Memory B cell (primary cell): ENCODE measurements at regions not wholly inside any gene's neighbourhood (a gene's known extent, or its start where the extent isn't known, plus 50 kb on each side); places are given as distances from the start of the nearest gene placed in this dataset.
A peak's percentile ranks its signal among the peaks of the same experiment; 100 is the strongest.

ENCODE experiments used
- ATAC-seq: fragments of 150-1000 bp; cut with Tn5 transposase; 2 replicates; pipeline ENCODE4 v1.10.0; 2021; ENCODE audit warnings: low read depth, mild to moderate bottlenecking, moderate library complexity
- DNase-seq, 2 donors: peaks; one replicate each; pipeline ENCODE4 v3.0.0; 2022; ENCODE audit warnings: low spot score in 2 of 2
- H3K27ac Mint-ChIP-seq: one replicate; pipeline ENCODE4 v1.8.0; 2022; ENCODE audit warnings: mild to moderate bottlenecking, moderate library complexity, mixed read lengths
- H3K27me3 Mint-ChIP-seq: one replicate; pipeline ENCODE4 v1.8.0; 2022; ENCODE audit warnings: mixed read lengths
- H3K36me3 Mint-ChIP-seq: one replicate; pipeline ENCODE4 v1.8.0; 2022; ENCODE audit warnings: mild to moderate bottlenecking, mixed read lengths
- H3K4me1 Mint-ChIP-seq: one replicate; pipeline ENCODE4 v1.8.0; 2022; ENCODE audit warnings: mixed read lengths
- H3K4me3 Mint-ChIP-seq: one replicate; pipeline ENCODE4 v1.8.0; 2022; ENCODE audit warnings: mild to moderate bottlenecking, moderate library complexity, mixed read lengths
- H3K9me3 Mint-ChIP-seq: one replicate; pipeline ENCODE4 v1.8.0; 2022; ENCODE audit warnings: mixed read lengths

- Mint-ChIP-seq H3K9me3 (peaks cover 1% of the 10 kb centered on the region), H3K36me3 (no peaks in the 10 kb centered on the region), H3K27ac (no peak overlapping the region), H3K4me1 (no peaks in the 10 kb centered on the region), H3K4me3 (no peak overlapping the region), H3K27me3 (no peaks in the 10 kb centered on the region)
- DNase-seq = no peak
- no peak for ATAC-seq
Measured at GRCh38 chr11:26078231-26078821, 253.6 kb upstream of the ANO3 start.

GRCh38 chr11:26084313-26084712, 247.6 kb upstream of the ANO3 start:
- ATAC-seq (no peak), DNase-seq (no peak)
- H3K4me3 Mint-ChIP-seq = no peak overlapping the region
- H3K36me3 Mint-ChIP-seq = no peaks in the 10 kb centered on the region
- peaks cover 4% of the 10 kb centered on the region for H3K9me3 Mint-ChIP-seq
- H3K27me3 Mint-ChIP-seq = no peaks in the 10 kb centered on the region
- H3K27ac Mint-ChIP-seq = no peak overlapping the region
- H3K4me1 Mint-ChIP-seq = peaks cover 6% of the 10 kb centered on the region

GRCh38 chr11:26086028-26086427, 245.9 kb upstream of the ANO3 start:
- no peak for ATAC-seq
- Mint-ChIP-seq H3K27ac (no peak overlapping the region), H3K4me1 (peaks cover 6% of the 10 kb centered on the region), H3K27me3 (no peaks in the 10 kb centered on the region), H3K9me3 (peaks cover 3% of the 10 kb centered on the region), H3K4me3 (no peak overlapping the region), H3K36me3 (no peaks in the 10 kb centered on the region)
- DNase-seq = no peak

- Mint-ChIP-seq H3K4me3 (peak overlapping the region; percentile 62), H3K27ac (peak overlapping the region; percentile 84), H3K27me3 (no peaks in the 10 kb centered on the region)
Measured at GRCh38 chr11:26087120-26087935, 244.6 kb upstream of the ANO3 start.

GRCh38 chr11:26088391-26088790, 243.5 kb upstream of the ANO3 start:
- no peak overlapping the region for H3K27ac Mint-ChIP-seq
- DNase-seq = no peak

More at GRCh38 chr11:26087120-26087935, 244.6 kb upstream of the ANO3 start:
- peaks cover 6% of the 10 kb centered on the region for H3K4me1 Mint-ChIP-seq
- peak; percentile 10 for DNase-seq
- no peaks in the 10 kb centered on the region for H3K36me3 Mint-ChIP-seq
- H3K9me3 Mint-ChIP-seq = peaks cover 3% of the 10 kb centered on the region
- ATAC-seq = peak; percentile 92

GRCh38 chr11:26090651-26091050, 241.3 kb upstream of the ANO3 start:
- no peak overlapping the region for H3K4me3 Mint-ChIP-seq
- no peaks in the 10 kb centered on the region for H3K36me3 Mint-ChIP-seq
- DNase-seq (no peak), ATAC-seq (no peak)
- no peaks in the 10 kb centered on the region for H3K27me3 Mint-ChIP-seq
- peaks cover 10% of the 10 kb centered on the region for H3K4me1 Mint-ChIP-seq
- H3K27ac Mint-ChIP-seq = no peak overlapping the region
- peaks cover 2% of the 10 kb centered on the region for H3K9me3 Mint-ChIP-seq

More at GRCh38 chr11:26088391-26088790, 243.5 kb upstream of the ANO3 start:
- no peak overlapping the region for H3K4me3 Mint-ChIP-seq
- ATAC-seq = no peak
- no peaks in the 10 kb centered on the region for H3K36me3 Mint-ChIP-seq
- H3K9me3 Mint-ChIP-seq = peaks cover 3% of the 10 kb centered on the region
- H3K4me1 Mint-ChIP-seq = peaks cover 9% of the 10 kb centered on the region
- H3K27me3 Mint-ChIP-seq = no peaks in the 10 kb centered on the region

- DNase-seq = no peak
- ATAC-seq = no peak
- peaks cover 2% of the 10 kb centered on the region for H3K9me3 Mint-ChIP-seq
- H3K27me3 Mint-ChIP-seq = no peaks in the 10 kb centered on the region
- peaks cover 4% of the 10 kb centered on the region for H3K4me1 Mint-ChIP-seq
- H3K4me3 Mint-ChIP-seq = no peak overlapping the region
- H3K27ac Mint-ChIP-seq = no peak overlapping the region
- H3K36me3 Mint-ChIP-seq = no peaks in the 10 kb centered on the region
Measured at GRCh38 chr11:26093206-26093605, 238.7 kb upstream of the ANO3 start.

- no peak for ATAC-seq
Measured at GRCh38 chr11:26095340-26095739, 236.6 kb upstream of the ANO3 start.

GRCh38 chr11:26096451-26096850, 235.5 kb upstream of the ANO3 start:
- Mint-ChIP-seq H3K27me3 (no peaks in the 10 kb centered on the region), H3K9me3 (peaks cover 2% of the 10 kb centered on the region), H3K4me3 (no peak overlapping the region), H3K36me3 (no peaks in the 10 kb centered on the region), H3K4me1 (peaks cover 7% of the 10 kb centered on the region), H3K27ac (no peak overlapping the region)
- DNase-seq (no peak), ATAC-seq (no peak)

More at GRCh38 chr11:26095340-26095739, 236.6 kb upstream of the ANO3 start:
- H3K4me3 Mint-ChIP-seq = no peak overlapping the region
- no peak overlapping the region for H3K27ac Mint-ChIP-seq
- H3K27me3 Mint-ChIP-seq = no peaks in the 10 kb centered on the region
- peaks cover 7% of the 10 kb centered on the region for H3K4me1 Mint-ChIP-seq
- no peak for DNase-seq
- no peaks in the 10 kb centered on the region for H3K36me3 Mint-ChIP-seq
- H3K9me3 Mint-ChIP-seq = peaks cover 2% of the 10 kb centered on the region

GRCh38 chr11:26102325-26102724, 229.6 kb upstream of the ANO3 start:
- ATAC-seq = no peak
- Mint-ChIP-seq H3K36me3 (no peaks in the 10 kb centered on the region), H3K4me3 (no peak overlapping the region), H3K27ac (no peak overlapping the region), H3K4me1 (peaks cover 5% of the 10 kb centered on the region), H3K27me3 (no peaks in the 10 kb centered on the region), H3K9me3 (no peaks in the 10 kb centered on the region)
- DNase-seq = no peak

GRCh38 chr11:26105762-26106423, 226.0 kb upstream of the ANO3 start:
- H3K27ac Mint-ChIP-seq = no peak overlapping the region

GRCh38 chr11:26106726-26107125, 225.2 kb upstream of the ANO3 start:
- H3K27me3 Mint-ChIP-seq = no peaks in the 10 kb centered on the region
- no peaks in the 10 kb centered on the region for H3K36me3 Mint-ChIP-seq
- no peak overlapping the region for H3K27ac Mint-ChIP-seq
- no peak for ATAC-seq
- H3K4me1 Mint-ChIP-seq = peaks cover 3% of the 10 kb centered on the region
- no peak for DNase-seq
- no peaks in the 10 kb centered on the region for H3K9me3 Mint-ChIP-seq
- no peak overlapping the region for H3K4me3 Mint-ChIP-seq

More at GRCh38 chr11:26105762-26106423, 226.0 kb upstream of the ANO3 start:
- DNase-seq = no peak
- H3K36me3 Mint-ChIP-seq = no peaks in the 10 kb centered on the region
- ATAC-seq = no peak
- no peaks in the 10 kb centered on the region for H3K9me3 Mint-ChIP-seq
- H3K4me1 Mint-ChIP-seq = peaks cover 3% of the 10 kb centered on the region
- H3K4me3 Mint-ChIP-seq = no peak overlapping the region
- H3K27me3 Mint-ChIP-seq = no peaks in the 10 kb centered on the region

- ATAC-seq (no peak), DNase-seq (no peak)
- Mint-ChIP-seq H3K27ac (no peak overlapping the region), H3K9me3 (peaks cover 1% of the 10 kb centered on the region), H3K4me3 (no peak overlapping the region), H3K27me3 (no peaks in the 10 kb centered on the region), H3K36me3 (peaks cover 2% of the 10 kb centered on the region), H3K4me1 (peaks cover 3% of the 10 kb centered on the region)
Measured at GRCh38 chr11:26109658-26110368, 222.1 kb upstream of the ANO3 start.

- DNase-seq (no peak), ATAC-seq (no peak)
- Mint-ChIP-seq H3K4me3 (no peak overlapping the region), H3K9me3 (peaks cover 1% of the 10 kb centered on the region), H3K27me3 (no peaks in the 10 kb centered on the region), H3K27ac (no peak overlapping the region), H3K36me3 (peaks cover 2% of the 10 kb centered on the region), H3K4me1 (no peaks in the 10 kb centered on the region)
Measured at GRCh38 chr11:26112264-26112663, 219.7 kb upstream of the ANO3 start.
